Astrocyte (in vitro differentiated cells and primary cell): ENCODE measurements at regions not wholly inside any gene's neighbourhood (a gene's known extent, or its start where the extent isn't known, plus 50 kb on each side); places are given as distances from the start of the nearest gene placed in this dataset.

Experiments used
- EZH2 ChIP-seq: IDR thresholded peaks from 2 replicates; pipeline ENCODE4 v1.6.1; 2012; ENCODE audit warnings: mild to moderate bottlenecking, low read length, inconsistent platforms; ENCODE audit not compliant: insufficient read depth
- TF ChIP-seq, protein P1 (sequence below): IDR thresholded peaks from 2 replicates; pipeline ENCODE4 v1.5.1; 2011; ENCODE audit warnings: low read depth, mild to moderate bottlenecking, inconsistent platforms, low read length, moderate library complexity; ENCODE audit not compliant: insufficient read depth

DNA sequence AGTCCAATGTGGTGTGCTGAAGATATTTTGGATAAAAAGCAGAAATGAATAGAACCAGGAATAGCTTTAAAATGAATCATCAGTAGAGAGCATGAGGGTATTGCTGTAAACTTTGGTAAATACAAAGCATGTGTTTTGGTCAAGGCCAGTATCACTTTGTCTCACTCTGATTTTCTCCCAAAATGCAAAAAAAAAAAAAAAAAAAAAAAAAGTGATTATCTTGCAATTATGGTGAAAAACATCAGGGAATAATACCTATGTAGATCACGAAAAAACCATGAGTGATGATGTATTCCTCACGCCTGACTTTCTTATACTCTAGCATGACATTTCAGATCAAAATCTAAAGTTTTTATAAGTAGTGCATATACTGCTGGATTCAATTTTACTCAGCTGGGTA lies 897.9 kb upstream of the FAT3 start:
- TF ChIP-seq, protein P1, sequence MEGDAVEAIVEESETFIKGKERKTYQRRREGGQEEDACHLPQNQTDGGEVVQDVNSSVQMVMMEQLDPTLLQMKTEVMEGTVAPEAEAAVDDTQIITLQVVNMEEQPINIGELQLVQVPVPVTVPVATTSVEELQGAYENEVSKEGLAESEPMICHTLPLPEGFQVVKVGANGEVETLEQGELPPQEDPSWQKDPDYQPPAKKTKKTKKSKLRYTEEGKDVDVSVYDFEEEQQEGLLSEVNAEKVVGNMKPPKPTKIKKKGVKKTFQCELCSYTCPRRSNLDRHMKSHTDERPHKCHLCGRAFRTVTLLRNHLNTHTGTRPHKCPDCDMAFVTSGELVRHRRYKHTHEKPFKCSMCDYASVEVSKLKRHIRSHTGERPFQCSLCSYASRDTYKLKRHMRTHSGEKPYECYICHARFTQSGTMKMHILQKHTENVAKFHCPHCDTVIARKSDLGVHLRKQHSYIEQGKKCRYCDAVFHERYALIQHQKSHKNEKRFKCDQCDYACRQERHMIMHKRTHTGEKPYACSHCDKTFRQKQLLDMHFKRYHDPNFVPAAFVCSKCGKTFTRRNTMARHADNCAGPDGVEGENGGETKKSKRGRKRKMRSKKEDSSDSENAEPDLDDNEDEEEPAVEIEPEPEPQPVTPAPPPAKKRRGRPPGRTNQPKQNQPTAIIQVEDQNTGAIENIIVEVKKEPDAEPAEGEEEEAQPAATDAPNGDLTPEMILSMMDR = no peak
- TF ChIP-seq EZH2 = no peak
